ENCODE measurements at regions not wholly inside any gene's neighbourhood (a gene's known extent, or its start where the extent isn't known, plus 50 kb on each side); places are given as distances from the start of the nearest gene placed in this dataset.

- Histone ChIP-seq H3K14ac (replicated peaks; ENCODE audit: low read depth, low read length) (no peak overlapping the region), H3K79me1 (ENCODE audit: low read depth in 1 of 2, low read length in 2 of 2) (no peaks in the 10 kb centered on the region), H3K4me3 (ENCODE audit: insufficient read depth, low read depth, low read length) (no peak overlapping the region), H2AK9ac (replicated peaks; ENCODE audit: low read depth, low read length, poor library complexity) (no peak overlapping the region), H2BK20ac (ENCODE audit: low read depth, low read length) (no peak overlapping the region), H2AK5ac (ENCODE audit: low read depth, low read length) (no peak overlapping the region), H2BK15ac (ENCODE audit: low read depth, low read length) (no peak overlapping the region), H2BK120ac (ENCODE audit: low read depth, low read length) (no peak overlapping the region), H3K27me3 (ENCODE audit: control insufficient read depth, insufficient read depth, low read length) (no peaks in the 10 kb centered on the region), H3K18ac (ENCODE audit: low read depth, low read length) (no peak overlapping the region), H3K23ac (ENCODE audit: low read depth, low read length) (no peak overlapping the region), H3K9me1 (ENCODE audit: insufficient read depth, low read length) (no peaks in the 10 kb centered on the region), H3K9ac (ENCODE audit: low read depth, low read length) (no peak overlapping the region), H4K5ac (ENCODE audit: low read depth, low read length) (no peak overlapping the region), H3K9me3 (ENCODE audit: control insufficient read depth, insufficient read depth, low read length) (no peaks in the 10 kb centered on the region), H4K8ac (ENCODE audit: low read depth in 2 of 2, low read length in 2 of 2) (no peak overlapping the region), H3K36me3 (ENCODE audit: control insufficient read depth, insufficient read depth, low read length) (no peaks in the 10 kb centered on the region), H2BK5ac (ENCODE audit: low read depth, low read length, poor library complexity, severe bottlenecking) (no peak overlapping the region), H4K20me1 (ENCODE audit: insufficient read depth, low read length) (no peaks in the 10 kb centered on the region), H2AFZ (replicated peaks; ENCODE audit: low read length, poor library complexity) (no peak overlapping the region), H3K4me1 (ENCODE audit: control insufficient read depth, insufficient read depth, low read length) (no peaks in the 10 kb centered on the region), H3K27ac (ENCODE audit: insufficient read depth, low read length) (no peak overlapping the region), H3K4ac (ENCODE audit: low read depth, low read length) (no peak overlapping the region), H3K56ac (ENCODE audit: extremely low read depth, insufficient read depth, low read length) (no peak overlapping the region), H3K4me2 (ENCODE audit: low read depth, low read length) (no peak overlapping the region), H4K91ac (ENCODE audit: insufficient read depth, low read depth, low read length) (no peak overlapping the region)
- intact Hi-C loops (cut with micrococcal nuclease) (no loop called here), dilution Hi-C loops (cut with HindIII; ENCODE audit: low sequenced_read_pairs, unreplicated experiment) (no loop called here), in situ Hi-C loops (cut with MboI; ENCODE audit: low sequenced_read_pairs) (no loop called here)
- no peak for DNase-seq
- no peak for TF ChIP-seq CEBPB (IDR thresholded peaks at IDR 0.05; ENCODE audit: low read depth, low read length)
- no peak for TF ChIP-seq MAZ (IDR thresholded peaks at IDR 0.05; ENCODE audit: borderline replicate concordance, low read depth, low read length)
- TF ChIP-seq ELK1 (IDR thresholded peaks at IDR 0.05; ENCODE audit: borderline replicate concordance, low read depth, low read length) = no peak
- TF ChIP-seq POLR2A (IDR thresholded peaks at IDR 0.05; ENCODE audit: low read depth, low read length) = no peak
- no peak for TF ChIP-seq NFE2L2 (IDR thresholded peaks at IDR 0.05; ENCODE audit: low read depth, low read length)
- TF ChIP-seq RCOR1 (IDR thresholded peaks at IDR 0.05; ENCODE audit: insufficient replicate concordance, low read length) = no peak
- TF ChIP-seq MAFK (IDR thresholded peaks at IDR 0.05; ENCODE audit: low read depth, low read length) = no peak
- TF ChIP-seq CHD1 (IDR thresholded peaks at IDR 0.05; ENCODE audit: low read depth, low read length) = no peak
- TF ChIP-seq MXI1 (IDR thresholded peaks at IDR 0.05; ENCODE audit: borderline replicate concordance, low read depth, low read length) = no peak
- TF ChIP-seq RFX5 (IDR thresholded peaks at IDR 0.05; ENCODE audit: low read depth, low read length) = no peak
- TF ChIP-seq USF2 (IDR thresholded peaks at IDR 0.05; ENCODE audit: low read depth, low read length) = no peak
- no peak for TF ChIP-seq BHLHE40 (IDR thresholded peaks at IDR 0.05; ENCODE audit: low read depth, low read length)
- no peak for TF ChIP-seq RAD21 (IDR thresholded peaks at IDR 0.05; ENCODE audit: low read length)
- TF ChIP-seq FOS (IDR thresholded peaks at IDR 0.05; ENCODE audit: low read depth, low read length) = no peak
- no peak for TF ChIP-seq CTCF (conservative IDR thresholded peaks at IDR 0.05; ENCODE audit: low read depth, low read length)
- TF ChIP-seq SMC3 (IDR thresholded peaks at IDR 0.05; ENCODE audit: low read depth, low read length) = no peak
- WGBS, 2 experiments (ENCODE audit: extremely low coverage in 2 of 2, insufficient read length in 1 of 2) = no CpG with 5 or more reads among the region's 1 CpG
- no TSS peak for BruUV-seq (replicated peaks)
- no peak for ATAC-seq (ENCODE audit: low read depth)
- CTCF ChIA-PET = no interaction called here
- POLR2A ChIA-PET (ENCODE audit: unreplicated experiment) = no interaction called here
Measured at GRCh38 chr13:89486709-89487108, 1815.5 kb downstream of the SLITRK5 start.

Measured in IMR-90 (cell line).